Naive thymus-derived CD8-positive, alpha-beta T cell (primary cell): ENCODE measurements at regions not wholly inside any gene's neighbourhood (a gene's known extent, or its start where the extent isn't known, plus 50 kb on each side); places are given as distances from the start of the nearest gene placed in this dataset.
"Not testable (repeated sequence)": the region's sequence is repeated elsewhere in the genome, so short reads cannot be mapped to it uniquely, and the experiment has no call there.

Experiments used
- ATAC-seq, 2 donors: fragments of 150-1000 bp; cut with Tn5 transposase in 1 of 2; sonication (Bioruptor Pico), chemical (Tn5 transposase) in 1 of 2; 1 replicate in 1 of 2; 2 replicates in 1 of 2; pipeline ENCODE4 v1.10.0; 2021; ENCODE audit warnings: mild to moderate bottlenecking in 2 of 2, moderate library complexity in 2 of 2
- POLR2A ChIA-PET: fragments of 350-600 bp; sonication (Branson Sonifier 250); formaldehyde crosslinking; loops from one replicate; lab custom pipeline; 2021; ENCODE audit warnings: antibody characterized with exemption; lab: Charles Lee
- DNase-seq, 10 donors: peaks; one replicate each; pipeline versions ENCODE4 v3.0.0 to v3.0.0-alpha.2; 2020 to 2022
- H3K27ac Mint-ChIP-seq, 10 donors: one replicate each; pipeline ENCODE4 v1.8.0; 2020 to 2022; ENCODE audit warnings: mild to moderate bottlenecking in 10 of 10, mixed read lengths in 10 of 10, moderate library complexity in 4 of 10, inconsistent platforms in 1 of 10
- H3K27me3 Mint-ChIP-seq, 5 donors: one replicate each; pipeline ENCODE4 v1.8.0; 2021 to 2022; ENCODE audit warnings: mixed read lengths in 5 of 5
- H3K36me3 Mint-ChIP-seq, 3 donors: one replicate each; pipeline ENCODE4 v1.8.0; 2020 to 2022; ENCODE audit warnings: mixed read lengths in 3 of 3, mild to moderate bottlenecking in 2 of 3, inconsistent platforms in 1 of 3
- H3K4me1 Mint-ChIP-seq, 4 donors: one replicate each; pipeline ENCODE4 v1.8.0; 2021 to 2022; ENCODE audit warnings: mixed read lengths in 4 of 4
- H3K4me3 Mint-ChIP-seq, 10 donors: one replicate each; pipeline ENCODE4 v1.8.0; 2020 to 2022; ENCODE audit warnings: mild to moderate bottlenecking in 10 of 10, mixed read lengths in 10 of 10, moderate library complexity in 6 of 10, inconsistent platforms in 1 of 10
- H3K9me3 Mint-ChIP-seq, 9 donors: one replicate each; pipeline ENCODE4 v1.8.0; 2020 to 2022; ENCODE audit warnings: mixed read lengths in 9 of 9, mild to moderate bottlenecking in 3 of 9, inconsistent platforms in 1 of 9, moderate library complexity in 1 of 9

DNA sequence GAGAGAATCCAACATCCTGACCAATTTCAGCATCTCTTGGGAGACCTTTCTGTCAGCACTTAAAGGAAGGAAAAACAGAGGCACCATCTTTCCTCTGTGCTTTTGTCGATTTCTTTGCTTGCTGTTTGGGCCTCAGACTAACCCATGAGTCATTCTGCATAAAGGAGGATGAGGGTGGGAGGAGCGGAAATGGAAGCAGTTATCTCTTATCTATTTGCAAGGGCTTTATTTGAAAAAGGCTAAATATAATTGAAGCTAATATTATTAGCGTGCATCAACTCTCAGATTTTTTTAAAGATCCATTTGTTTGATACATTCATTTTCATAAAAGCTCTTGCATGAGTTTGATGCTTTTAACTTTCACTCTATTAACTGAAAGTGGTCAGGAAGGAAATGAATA lies 72.9 kb downstream of the ZNF622 start:
- H3K27ac Mint-ChIP-seq = no peak overlapping the region
- H3K9me3 Mint-ChIP-seq = peaks cover 0 to 22% (median 3%) of the 10 kb centered on the region in 9 donors
- no peak overlapping the region for H3K4me3 Mint-ChIP-seq
- H3K36me3 Mint-ChIP-seq = no peaks in the 10 kb centered on the region
- ATAC-seq = no peak
- H3K4me1 Mint-ChIP-seq = no peaks in the 10 kb centered on the region
- H3K27me3 Mint-ChIP-seq = peaks cover 0 to 15% (median 4%) of the 10 kb centered on the region in 5 donors
- DNase-seq = no peak
- POLR2A ChIA-PET = no interaction called here

- POLR2A ChIA-PET = no interaction called here
- ATAC-seq (no peak), DNase-seq (no peak)
- peaks cover 0 to 17% (median 2%) of the 10 kb centered on the region in 9 donors for H3K9me3 Mint-ChIP-seq
- H3K4me3 Mint-ChIP-seq = no peak overlapping the region
- H3K27ac Mint-ChIP-seq = no peak overlapping the region
- no peaks in the 10 kb centered on the region for H3K4me1 Mint-ChIP-seq
- H3K36me3 Mint-ChIP-seq = no peaks in the 10 kb centered on the region
- peaks cover 0 to 15% (median 4%) of the 10 kb centered on the region in 5 donors for H3K27me3 Mint-ChIP-seq
Observed at GRCh38 chr5:16391858-16392649, 73.5 kb downstream of the ZNF622 start.

DNA sequence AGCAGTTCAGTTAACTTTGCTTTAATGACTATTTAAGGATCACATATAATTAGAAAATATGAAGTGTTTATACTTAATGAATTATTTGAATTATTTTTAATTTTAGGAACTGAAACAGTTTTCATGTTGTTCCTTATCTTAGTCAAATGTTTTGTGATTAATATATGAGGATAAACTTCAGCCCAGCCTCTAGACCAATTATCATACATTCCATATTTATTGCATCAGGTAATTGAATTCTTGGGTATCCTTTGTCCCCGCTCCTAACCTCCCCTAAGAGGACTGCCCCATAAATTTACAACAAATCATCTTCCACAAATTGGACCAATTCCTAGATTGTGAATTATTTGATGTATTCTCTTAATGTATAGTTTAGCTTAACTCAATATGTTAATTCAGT lies 74.8 kb downstream of the ZNF622 start:
- DNase-seq (no peak), ATAC-seq (no peak)
- no peak overlapping the region for H3K27ac Mint-ChIP-seq
- POLR2A ChIA-PET = no interaction called here
- peaks cover 0 to 15% (median 6%) of the 10 kb centered on the region in 5 donors for H3K27me3 Mint-ChIP-seq
- no peaks in the 10 kb centered on the region for H3K36me3 Mint-ChIP-seq
- no peak overlapping the region for H3K4me3 Mint-ChIP-seq
- H3K4me1 Mint-ChIP-seq = no peaks in the 10 kb centered on the region
- H3K9me3 Mint-ChIP-seq = peaks cover 0 to 6% (median 0%) of the 10 kb centered on the region in 9 donors

GRCh38 chr5:16385516-16386090 lies 80.0 kb downstream of the ZNF622 start:
- no peaks in the 10 kb centered on the region for H3K4me1 Mint-ChIP-seq
- H3K36me3 Mint-ChIP-seq = no peaks in the 10 kb centered on the region
- no peak overlapping the region for H3K27ac Mint-ChIP-seq
- POLR2A ChIA-PET = no interaction called here
- DNase-seq (no peak), ATAC-seq (no peak)
- peaks cover 0 to 15% (median 7%) of the 10 kb centered on the region in 5 donors for H3K27me3 Mint-ChIP-seq
- H3K4me3 Mint-ChIP-seq = no peak overlapping the region
- H3K9me3 Mint-ChIP-seq = no peaks in the 10 kb centered on the region

DNA sequence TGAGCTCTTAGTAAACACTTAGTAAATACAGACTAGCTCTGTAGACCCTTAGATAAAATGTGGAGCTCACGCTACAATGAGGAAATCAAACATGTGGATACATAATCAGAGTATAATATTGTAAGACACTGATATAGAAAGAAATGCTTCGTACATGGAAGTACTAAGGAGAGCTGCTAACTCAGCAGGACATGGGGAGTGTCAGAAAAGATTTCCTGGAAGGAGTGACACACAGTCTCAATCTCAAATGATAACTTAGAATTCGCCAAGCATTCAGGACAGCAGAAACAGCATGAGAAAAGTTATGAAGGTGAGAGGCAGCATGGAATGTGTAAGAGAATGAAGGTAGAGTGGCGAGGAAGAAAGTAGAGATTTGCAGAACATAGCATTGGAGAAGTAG lies 80.8 kb downstream of the ZNF622 start:
- H3K4me1 Mint-ChIP-seq = no peaks in the 10 kb centered on the region
- no peaks in the 10 kb centered on the region for H3K9me3 Mint-ChIP-seq

DNA sequence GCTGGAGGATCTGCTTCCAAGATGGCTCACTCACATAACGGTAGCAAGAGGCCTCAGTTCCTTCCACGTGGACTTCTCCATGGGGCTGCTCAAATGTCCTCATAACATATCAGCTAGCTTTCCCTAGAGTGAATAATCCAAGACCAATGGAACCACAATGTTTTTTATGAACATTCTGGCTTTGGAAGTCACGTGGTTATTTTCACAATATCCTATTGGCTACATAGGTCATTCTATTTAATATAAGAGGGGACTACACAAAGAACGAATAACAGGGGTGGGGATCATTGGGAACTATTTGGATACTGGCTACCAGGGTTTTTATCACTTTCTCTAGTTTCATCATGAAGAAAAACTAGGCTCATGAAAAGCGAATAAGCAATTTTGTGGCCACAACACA lies 81.4 kb downstream of the ZNF622 start:
- POLR2A ChIA-PET = no interaction called here
- no peaks in the 10 kb centered on the region for H3K36me3 Mint-ChIP-seq
- H3K27me3 Mint-ChIP-seq = peaks cover 0 to 15% (median 5%) of the 10 kb centered on the region in 5 donors
- no peak overlapping the region for H3K4me3 Mint-ChIP-seq
- no peak overlapping the region for H3K27ac Mint-ChIP-seq
- ATAC-seq = no peak
- no peaks in the 10 kb centered on the region for H3K4me1 Mint-ChIP-seq
- no peaks in the 10 kb centered on the region for H3K9me3 Mint-ChIP-seq
- no peak for DNase-seq

More for the DNA sequence above, 80.8 kb downstream of the ZNF622 start:
- Mint-ChIP-seq H3K27ac (no peak overlapping the region), H3K36me3 (no peaks in the 10 kb centered on the region), H3K4me3 (no peak overlapping the region), H3K27me3 (peaks cover 0 to 15% (median 5%) of the 10 kb centered on the region in 5 donors)
- ATAC-seq (no peak), DNase-seq (no peak)
- POLR2A ChIA-PET = no interaction called here

DNA sequence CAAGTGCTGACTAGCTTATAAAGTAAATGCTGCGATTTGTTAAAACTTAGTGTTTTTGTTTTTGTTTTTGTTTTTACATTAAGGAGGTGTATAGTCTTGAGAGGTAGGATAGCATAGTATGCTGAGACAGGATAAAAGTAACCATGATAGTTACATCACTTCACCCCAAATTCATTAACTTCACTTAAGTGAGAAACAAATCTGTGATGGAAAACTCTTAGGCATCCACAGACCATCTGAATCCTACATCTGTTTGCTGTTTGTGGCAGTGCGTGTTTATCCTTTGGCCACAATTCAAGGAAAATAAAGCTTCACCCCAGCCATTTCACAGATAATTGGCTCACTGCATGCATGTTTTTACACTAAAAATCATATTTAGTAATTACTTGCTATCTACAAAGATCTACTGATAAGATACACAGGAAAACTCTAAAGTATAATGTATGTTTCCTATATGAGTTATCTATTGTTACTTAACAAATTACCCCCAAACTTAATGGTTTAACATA lies 82.0 kb downstream of the ZNF622 start:
- no peak for ATAC-seq
- no peak overlapping the region for H3K27ac Mint-ChIP-seq
- H3K36me3 Mint-ChIP-seq = no peaks in the 10 kb centered on the region
- no peak for DNase-seq
- POLR2A ChIA-PET = no interaction called here
- no peak overlapping the region for H3K4me3 Mint-ChIP-seq
- no peaks in the 10 kb centered on the region for H3K4me1 Mint-ChIP-seq
- no peaks in the 10 kb centered on the region for H3K9me3 Mint-ChIP-seq
- peaks cover 3 to 21% (median 7%) of the 10 kb centered on the region in 5 donors for H3K27me3 Mint-ChIP-seq

DNA sequence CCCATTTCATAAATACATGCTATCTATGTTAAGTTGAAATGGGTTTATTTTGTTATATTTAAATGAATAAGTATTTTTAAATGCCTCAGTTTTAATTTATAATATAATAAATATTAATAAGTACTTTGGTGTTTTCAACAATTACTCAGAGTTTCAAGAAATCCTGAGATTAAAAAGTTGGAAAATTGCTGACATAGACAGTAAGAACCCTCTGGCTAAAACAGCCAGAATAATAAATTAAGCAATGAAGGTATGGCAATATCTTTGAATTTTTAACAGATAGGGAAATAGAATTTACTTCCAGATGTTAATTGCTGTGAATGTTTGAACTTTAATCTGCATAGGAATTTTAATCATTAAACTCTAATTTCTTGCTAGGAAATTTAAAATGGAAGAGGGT lies 83.6 kb downstream of the ZNF622 start:
- no peaks in the 10 kb centered on the region for H3K9me3 Mint-ChIP-seq
- no peaks in the 10 kb centered on the region for H3K4me1 Mint-ChIP-seq
- no peak overlapping the region for H3K27ac Mint-ChIP-seq
- DNase-seq = no peak
- POLR2A ChIA-PET = no interaction called here
- peaks cover 0 to 2% (median 0%) of the 10 kb centered on the region in 3 donors for H3K36me3 Mint-ChIP-seq
- H3K4me3 Mint-ChIP-seq = no peak overlapping the region
- H3K27me3 Mint-ChIP-seq = peaks cover 0 to 17% (median 6%) of the 10 kb centered on the region in 5 donors
- ATAC-seq = no peak

- no peak for DNase-seq
- ATAC-seq = no peak
- Mint-ChIP-seq H3K36me3 (peaks cover 0 to 3% (median 0%) of the 10 kb centered on the region in 3 donors), H3K27me3 (peaks cover 6 to 24% (median 12%) of the 10 kb centered on the region in 5 donors), H3K9me3 (no peaks in the 10 kb centered on the region), H3K4me1 (no peaks in the 10 kb centered on the region), H3K4me3 (no peak overlapping the region), H3K27ac (no peak overlapping the region)
- POLR2A ChIA-PET = no interaction called here
Observed at GRCh38 chr5:16378762-16379161, 86.8 kb downstream of the ZNF622 start.

- no peak overlapping the region for H3K4me3 Mint-ChIP-seq
- ATAC-seq (no peak), DNase-seq (no peak)
- H3K4me1 Mint-ChIP-seq = no peaks in the 10 kb centered on the region
- H3K27ac Mint-ChIP-seq = no peak overlapping the region
- H3K9me3 Mint-ChIP-seq = peaks cover 0 to 2% (median 0%) of the 10 kb centered on the region in 9 donors
- POLR2A ChIA-PET = no interaction called here
- peaks cover 4 to 21% (median 12%) of the 10 kb centered on the region in 5 donors for H3K27me3 Mint-ChIP-seq
- peaks cover 0 to 3% (median 0%) of the 10 kb centered on the region in 3 donors for H3K36me3 Mint-ChIP-seq
Observed at GRCh38 chr5:16372493-16372892, 93.1 kb downstream of the ZNF622 start.

GRCh38 chr5:16366491-16366890 lies 99.1 kb downstream of the ZNF622 start:
- DNase-seq (no peak), ATAC-seq (no peak)
- no peak overlapping the region for H3K4me3 Mint-ChIP-seq
- POLR2A ChIA-PET = no interaction called here
- no peaks in the 10 kb centered on the region for H3K36me3 Mint-ChIP-seq
- peaks cover 6 to 22% (median 15%) of the 10 kb centered on the region in 5 donors for H3K27me3 Mint-ChIP-seq
- peaks cover 0 to 8% (median 3%) of the 10 kb centered on the region in 9 donors for H3K9me3 Mint-ChIP-seq
- H3K27ac Mint-ChIP-seq = no peak overlapping the region
- no peaks in the 10 kb centered on the region for H3K4me1 Mint-ChIP-seq

DNA sequence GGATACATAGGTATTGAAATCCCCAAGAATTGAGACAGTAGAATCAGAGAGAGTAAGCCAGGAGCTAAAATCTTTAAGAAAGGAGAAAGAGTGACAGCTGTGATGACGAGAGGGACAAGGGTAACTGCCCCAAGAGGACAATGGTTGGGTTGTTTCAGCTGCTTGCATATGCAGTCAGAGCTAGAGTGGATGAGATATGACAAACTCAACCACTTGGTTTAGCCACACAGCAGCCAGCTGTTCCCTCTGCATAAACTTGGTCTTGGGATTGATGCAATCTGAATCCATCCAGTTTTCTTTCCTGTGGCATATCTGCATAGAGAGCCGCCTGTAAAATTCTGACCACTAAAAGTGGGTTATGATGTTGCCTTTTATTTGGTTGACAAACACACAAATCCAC lies 100.7 kb downstream of the ZNF622 start:
- DNase-seq (no peak), ATAC-seq (no peak)
- H3K4me3 Mint-ChIP-seq = no peak overlapping the region
- no peaks in the 10 kb centered on the region for H3K36me3 Mint-ChIP-seq
- H3K27ac Mint-ChIP-seq = no peak overlapping the region
- H3K4me1 Mint-ChIP-seq = no peaks in the 10 kb centered on the region
- POLR2A ChIA-PET = no interaction called here
- peaks cover 0 to 16% (median 8%) of the 10 kb centered on the region in 9 donors for H3K9me3 Mint-ChIP-seq
- H3K27me3 Mint-ChIP-seq = peaks cover 9 to 20% (median 14%) of the 10 kb centered on the region in 5 donors

DNA sequence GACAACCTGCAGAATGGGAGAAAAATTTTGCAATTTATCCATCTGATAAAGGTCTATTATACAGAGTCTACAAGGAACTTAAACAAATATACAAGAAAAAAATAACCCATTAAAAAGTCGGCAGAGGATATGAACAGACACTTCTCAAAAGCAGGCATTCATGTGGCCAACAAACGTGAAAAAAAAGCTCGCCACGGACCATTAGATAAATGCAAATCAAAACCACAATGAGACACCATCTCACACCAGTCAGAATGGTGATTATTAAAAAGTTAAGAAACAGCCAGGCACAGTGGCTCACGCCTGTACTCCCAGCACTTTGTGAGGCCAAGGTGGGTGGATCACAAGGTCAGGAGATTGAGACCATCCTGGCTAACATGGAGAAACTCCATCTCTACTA lies 112.2 kb downstream of the ZNF622 start:
- DNase-seq, H3K4me1 Mint-ChIP-seq, H3K36me3 Mint-ChIP-seq, H3K27ac Mint-ChIP-seq, H3K4me3 Mint-ChIP-seq, ATAC-seq, POLR2A ChIA-PET: not testable (repeated sequence)
- Mint-ChIP-seq H3K27me3 (peaks cover 0 to 23% (median 7%) of the 10 kb centered on the region in 5 donors), H3K9me3 (peaks cover 0 to 16% (median 4%) of the 10 kb centered on the region in 9 donors)
